Medulla oblongata (tissue), 1 donor: ENCODE measurements at regions not wholly inside any gene's neighbourhood (a gene's known extent, or its start where the extent isn't known, plus 50 kb on each side); places are given as distances from the start of the nearest gene placed in this dataset.

Experiments used
- DNase-seq: peaks from one replicate; pipeline ENCODE4 v3.0.0-alpha.2; 2015; ENCODE audit errors: extremely low spot score

DNA sequence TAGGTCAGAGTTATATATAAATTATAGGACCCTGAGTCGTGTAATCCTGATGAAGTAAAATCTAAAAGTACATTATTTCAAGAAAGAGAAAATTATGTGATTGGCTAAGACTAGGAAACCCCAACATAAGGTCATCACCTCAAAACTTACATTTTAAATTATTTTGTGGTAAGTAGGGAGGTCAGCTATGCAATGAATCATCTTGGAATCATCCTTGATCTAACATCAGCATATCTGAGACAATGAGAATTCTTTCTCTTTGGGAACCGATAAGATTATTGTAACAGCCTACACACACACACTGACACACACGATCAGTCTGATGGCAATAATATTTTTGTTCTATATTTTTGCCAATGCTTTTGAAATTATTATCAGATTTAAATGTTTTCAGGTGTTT, 904.8 kb upstream of the CHAC2 start:
- no peak for DNase-seq

DNA sequence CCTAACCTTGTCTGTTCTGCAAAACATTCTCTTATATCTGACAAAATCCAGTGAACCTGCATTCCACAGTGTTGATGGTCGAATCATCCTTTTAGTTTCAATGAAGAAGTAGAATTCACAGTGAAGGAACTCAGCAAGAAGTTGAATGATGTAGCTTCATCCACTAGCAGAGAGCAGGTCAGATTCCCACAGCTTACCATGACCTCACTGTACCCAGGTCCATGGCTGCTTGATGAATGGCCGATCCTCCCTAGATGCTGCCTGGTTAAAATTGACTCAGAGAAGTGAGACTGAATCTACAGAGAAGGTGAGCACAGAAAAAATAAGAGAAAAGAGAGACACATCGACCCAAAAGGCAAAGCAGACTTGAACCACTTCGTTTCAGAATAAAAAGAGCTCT, 906.0 kb upstream of the CHAC2 start:
- DNase-seq: no peak

DNA sequence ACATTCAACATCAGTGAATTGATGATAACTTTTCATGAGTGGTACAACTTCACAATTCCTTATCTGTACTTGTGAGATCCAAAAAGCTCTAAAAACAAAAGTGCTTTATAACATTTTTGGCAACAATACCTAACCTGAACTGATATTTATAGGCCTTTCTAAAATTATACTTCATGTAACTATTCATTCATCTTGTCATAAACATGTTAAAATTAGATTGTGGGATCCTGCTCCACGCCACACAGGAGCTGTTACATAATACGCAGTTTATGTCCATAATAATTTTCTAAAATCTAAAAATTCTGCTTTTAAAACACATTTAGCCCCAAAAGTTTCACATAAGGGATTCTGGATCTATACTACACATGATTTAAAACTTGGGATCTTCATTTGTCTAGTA, 908.5 kb upstream of the CHAC2 start:
- no peak for DNase-seq

DNA sequence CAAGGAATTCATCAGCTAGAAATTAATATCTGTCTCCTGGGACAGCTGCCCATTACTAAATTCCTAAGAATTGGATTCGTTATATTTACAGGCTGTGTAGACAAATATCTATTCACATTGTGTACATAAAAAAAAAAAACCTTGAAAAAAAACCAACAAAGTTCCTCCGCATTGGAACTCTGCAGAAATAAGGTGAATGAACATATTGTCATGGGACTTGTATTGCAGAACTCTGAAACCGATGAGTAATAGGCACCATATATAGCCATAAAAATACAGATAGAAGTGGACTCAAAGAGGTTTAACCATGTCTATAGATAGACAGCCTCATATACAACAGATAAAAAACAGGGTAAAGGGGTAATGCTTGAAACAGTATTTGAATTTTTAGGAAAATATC, 909.9 kb upstream of the CHAC2 start:
- DNase-seq: no peak

DNA sequence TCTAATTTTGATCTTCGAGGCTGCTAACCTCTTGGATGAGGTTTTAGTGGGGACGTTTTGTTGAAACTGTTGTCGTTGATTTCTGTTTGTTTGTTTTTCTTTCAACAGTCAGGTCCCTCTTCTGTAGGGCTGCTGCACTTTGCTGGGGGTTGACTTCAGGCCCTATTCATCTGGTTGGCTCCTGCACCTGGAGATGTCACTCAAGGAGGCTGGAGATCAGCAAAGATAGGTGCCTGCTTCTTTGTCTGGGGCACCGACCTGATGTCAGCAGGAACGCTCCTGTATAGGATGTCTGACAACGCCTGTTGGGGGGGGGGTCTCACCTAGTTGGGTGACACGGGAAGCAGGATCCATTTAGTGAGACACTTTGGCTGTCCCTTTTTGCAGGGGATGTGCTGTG, 915.6 kb upstream of the CHAC2 start:
- no peak for DNase-seq

DNA sequence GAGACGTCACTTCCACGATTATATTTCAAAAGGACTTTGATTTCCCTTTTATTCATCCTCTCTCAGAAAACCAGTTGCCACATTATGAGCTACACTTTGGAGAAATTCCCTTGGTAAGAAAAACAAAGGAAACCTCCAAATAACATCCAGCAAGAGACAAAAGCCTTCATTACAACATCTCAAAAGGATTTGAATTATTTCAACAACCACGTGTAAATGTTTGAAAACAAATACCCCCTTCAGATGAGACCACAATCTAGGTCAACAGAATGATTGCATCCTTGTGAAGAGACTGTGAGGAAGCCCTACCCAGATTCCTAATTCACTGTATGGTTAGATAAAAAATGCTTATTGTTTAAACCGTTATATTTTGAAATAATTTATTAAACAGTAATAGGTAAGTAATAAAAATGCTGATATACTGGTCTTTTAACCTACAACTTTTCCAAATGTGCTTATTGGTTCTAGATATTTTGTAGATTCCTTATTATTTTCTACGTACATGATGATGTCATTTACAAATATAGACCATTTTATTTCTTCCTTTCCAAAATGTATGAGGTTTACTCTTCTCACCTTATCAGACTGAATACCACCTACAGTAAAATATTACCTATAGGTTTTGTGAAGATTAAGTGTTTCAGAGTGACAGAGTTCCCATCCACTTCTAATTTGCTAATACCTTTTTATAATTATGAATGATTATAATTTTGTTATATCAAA, 922.7 kb upstream of the CHAC2 start:
- no peak for DNase-seq

DNA sequence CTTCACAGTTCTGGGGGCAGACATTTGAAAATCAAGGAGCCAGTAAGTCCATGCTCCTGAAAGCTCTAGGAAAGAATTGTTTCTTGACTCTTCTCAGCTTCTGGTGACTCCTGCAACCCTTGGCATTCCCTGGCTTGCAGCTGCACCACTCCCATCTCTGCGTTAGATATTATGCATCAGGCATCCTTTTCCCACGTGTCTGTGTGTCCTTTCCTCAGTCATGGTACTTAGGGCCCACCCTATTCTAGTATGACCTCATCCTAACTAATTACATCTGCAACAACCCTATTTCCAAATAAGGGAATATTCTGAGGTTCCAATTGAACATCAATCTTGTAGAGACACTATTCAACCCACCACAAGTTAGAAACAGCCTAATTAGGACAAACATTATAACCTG, 931.7 kb upstream of the CHAC2 start:
- no peak for DNase-seq

DNA sequence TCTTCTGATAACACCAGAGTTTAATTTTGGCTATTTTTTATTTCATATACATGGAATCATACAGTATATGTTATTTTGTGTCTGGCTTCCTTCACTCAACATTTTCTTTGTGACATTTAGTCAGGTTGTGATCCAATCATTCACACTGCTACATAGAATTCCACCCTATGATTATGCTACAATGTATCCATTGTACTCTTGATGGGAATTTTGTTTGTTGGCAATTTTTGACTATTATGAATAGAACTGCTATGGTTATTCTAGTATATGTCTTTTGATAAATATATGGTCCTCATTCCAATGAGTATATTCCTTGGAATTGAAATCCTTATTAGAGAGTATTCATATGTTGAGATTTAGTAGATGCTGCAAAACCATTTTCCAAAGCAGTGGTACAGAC, 936.4 kb upstream of the CHAC2 start:
- no peak for DNase-seq

DNA sequence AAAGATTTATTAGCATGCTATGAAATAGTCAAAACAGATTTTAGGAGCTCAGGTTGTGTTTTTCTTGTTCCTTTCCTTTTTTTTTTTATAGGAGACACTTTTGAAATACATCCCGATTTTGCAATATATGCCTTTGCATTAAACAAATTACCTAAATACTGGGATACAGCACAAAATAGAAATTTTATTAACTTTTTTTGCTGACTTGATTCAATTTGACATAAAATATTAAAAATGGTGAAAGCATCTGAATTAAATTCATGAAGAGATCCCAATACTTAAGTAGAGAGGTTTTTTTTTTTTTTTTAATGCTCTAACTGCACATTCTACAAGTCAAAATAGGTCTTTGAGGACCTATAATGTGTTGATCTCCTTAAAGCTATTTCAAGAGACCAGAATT, 939.5 kb upstream of the CHAC2 start:
- no peak for DNase-seq

DNA sequence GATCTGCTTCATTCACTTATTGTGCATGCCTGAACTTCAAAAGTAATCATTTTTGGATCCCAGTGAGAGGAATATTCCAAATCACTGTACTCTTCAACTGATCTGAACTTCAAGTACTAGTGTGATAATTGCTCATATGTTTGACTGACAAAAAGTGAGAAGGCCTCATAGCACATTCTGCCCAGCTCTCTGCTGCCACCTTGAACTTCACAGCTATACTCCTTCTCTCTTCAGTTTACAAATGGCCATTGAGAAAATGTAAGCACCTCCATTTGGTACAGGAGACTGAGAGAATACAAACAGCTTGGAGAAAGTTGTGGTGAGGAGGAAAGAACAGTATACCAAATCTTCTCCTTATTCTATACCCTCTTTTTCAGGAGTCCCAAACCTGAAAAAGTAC, 946.0 kb upstream of the CHAC2 start:
- DNase-seq: no peak

DNA sequence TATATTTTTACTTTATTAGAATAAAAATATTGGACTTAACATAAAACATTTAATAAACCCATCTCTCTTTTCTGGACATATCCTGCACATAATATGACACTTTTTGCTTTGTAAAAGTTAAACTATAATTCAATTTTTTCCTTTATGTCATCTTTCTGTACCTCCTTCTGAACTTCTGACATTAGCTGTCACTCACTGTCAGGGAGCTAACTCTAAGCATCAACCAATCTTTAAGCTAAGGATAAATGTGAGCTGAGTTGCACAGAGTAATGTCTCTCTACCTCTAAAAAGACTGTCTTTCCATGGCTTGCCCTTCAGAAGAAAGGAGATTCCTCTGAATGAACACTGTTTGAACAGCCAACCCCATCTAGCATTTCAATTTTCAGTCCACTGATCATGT, 948.6 kb upstream of the CHAC2 start:
- DNase-seq: no peak

DNA sequence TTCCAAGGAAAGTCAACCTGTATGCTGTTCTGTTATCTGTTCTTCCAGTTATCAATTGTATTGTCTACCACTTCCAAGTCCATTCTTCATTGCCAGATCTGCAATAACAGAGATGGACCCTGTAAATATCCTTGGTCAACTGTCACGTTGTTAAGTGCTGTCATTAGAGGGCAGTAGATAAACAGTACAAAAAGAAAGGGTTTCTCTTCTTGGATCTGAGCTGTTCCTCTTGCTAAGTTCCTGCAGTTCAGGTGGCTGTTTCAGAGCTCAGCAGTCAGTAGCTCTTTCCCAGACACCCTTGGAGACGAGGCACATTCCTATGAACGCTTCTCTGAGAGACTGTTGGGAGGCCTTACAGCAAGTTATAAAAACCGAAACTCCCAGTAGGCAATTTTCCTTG, 957.1 kb upstream of the CHAC2 start:
- peak; percentile 17 for DNase-seq

DNA sequence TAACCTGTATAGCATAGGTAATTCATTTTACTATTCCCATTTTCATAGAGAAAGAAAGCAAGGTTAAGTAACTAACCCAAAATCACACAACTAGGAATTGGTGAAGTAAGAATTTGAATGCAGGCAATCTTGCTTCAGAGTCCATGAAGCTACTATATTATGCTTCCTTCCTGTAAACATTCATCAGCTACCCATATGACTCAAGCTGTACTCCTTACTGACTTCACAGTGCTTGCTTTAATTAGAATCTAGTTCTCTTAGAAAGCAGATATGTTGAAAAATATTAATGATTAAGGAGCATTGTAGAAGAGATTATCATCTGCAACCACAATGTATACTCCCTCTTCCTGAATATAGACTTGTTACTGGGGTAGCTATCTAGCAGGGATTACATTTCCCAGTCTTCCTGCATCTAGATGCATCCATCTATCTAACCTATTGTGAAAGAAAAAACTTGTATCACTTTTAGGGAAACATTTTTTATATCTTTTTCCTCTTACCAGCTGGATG, 961.6 kb upstream of the CHAC2 start:
- no peak for DNase-seq

DNA sequence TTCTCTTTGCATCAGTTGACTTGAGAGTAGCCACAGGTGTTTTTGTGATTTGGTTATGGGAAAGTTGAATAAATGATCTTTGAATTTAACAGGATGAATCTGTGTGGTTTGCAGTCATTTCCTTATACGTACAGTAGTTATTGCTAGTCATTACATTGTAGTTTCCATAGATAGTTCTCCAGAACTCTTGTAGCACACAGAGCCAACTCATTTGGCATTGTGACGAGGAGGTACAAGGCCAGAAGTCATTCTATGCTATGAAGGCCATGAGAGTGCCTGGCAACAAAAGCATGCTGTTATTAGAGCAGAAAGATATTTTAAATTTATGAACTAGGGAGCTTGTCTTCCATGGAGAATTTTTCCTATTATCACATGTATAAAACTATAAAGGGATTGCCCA, 973.0 kb upstream of the CHAC2 start:
- DNase-seq: no peak

DNA sequence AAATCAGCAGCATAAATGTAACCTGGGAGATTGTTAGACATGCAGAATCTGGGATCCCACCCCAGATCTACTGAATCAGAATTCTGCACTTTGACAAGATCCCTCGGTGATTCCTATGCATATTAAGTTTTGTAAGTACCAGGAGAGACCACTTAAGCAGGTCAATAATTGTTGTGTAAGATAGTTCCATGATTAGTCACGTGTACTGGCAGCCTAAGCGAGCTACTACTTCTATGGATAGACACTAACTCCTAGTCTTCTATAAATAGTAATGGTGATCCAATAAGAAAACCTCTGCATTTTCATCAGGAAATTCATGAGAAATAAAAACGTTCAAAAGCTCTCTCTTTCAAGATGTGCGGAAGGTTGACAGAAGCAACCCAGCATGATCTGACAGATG, 988.2 kb upstream of the CHAC2 start:
- no peak for DNase-seq

DNA sequence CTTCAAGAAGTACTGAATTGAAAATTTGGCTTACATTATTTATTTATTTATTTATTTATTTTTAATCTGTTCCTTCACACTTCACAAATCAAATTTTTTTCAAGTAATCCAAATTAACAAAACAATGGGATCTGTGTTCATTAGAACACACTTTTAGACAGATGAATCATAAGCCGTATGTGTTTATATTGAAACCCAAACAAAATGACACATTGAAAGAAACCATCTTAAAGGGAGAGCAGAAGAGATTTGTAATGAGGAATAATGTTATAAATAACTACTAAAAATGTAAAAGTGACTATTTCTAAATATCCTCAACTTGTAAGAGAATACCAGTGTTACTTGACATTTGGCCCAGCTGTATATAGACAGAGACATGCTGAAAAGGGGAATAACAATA, 991.0 kb upstream of the CHAC2 start:
- DNase-seq: no peak

DNA sequence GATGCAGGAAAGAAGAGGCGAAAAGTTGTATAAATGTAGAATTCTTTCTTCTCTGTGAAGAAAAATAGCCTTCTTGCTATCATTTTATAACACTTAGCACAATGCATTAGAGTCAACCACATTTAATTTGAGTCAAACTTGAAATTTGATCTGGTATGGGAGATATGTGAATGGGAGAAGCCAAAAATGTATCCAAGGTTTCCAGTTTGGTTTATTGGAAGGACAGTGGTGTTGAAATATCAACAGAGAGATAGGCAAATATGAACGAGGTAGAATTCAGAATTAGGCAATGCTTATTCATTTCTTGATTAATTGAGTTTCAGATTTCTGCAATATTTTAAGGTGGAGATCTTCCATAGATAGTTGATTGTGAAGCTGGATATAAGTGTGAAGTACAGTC, 991.9 kb upstream of the CHAC2 start:
- DNase-seq: no peak

DNA sequence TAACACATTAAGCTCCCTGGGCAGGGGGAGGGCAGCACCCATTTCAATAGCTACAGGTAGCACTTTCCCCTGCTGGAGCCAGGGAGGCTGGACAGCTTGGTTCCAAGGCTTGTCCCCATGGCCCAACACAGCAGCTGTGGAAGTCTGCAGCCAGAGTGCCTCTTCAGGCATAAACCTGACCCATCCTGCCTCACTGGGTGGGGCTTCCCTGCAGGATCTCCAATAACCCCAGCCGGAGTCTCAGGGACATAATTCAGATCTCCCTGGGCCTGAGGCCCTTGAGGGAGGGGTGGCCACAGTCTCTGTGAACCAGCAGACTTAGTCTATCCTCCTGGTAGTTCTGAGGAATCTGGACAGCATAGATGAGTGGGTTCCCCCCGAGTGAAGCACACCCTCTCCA, 1001.9 kb upstream of the CHAC2 start:
- DNase-seq: no peak

DNA sequence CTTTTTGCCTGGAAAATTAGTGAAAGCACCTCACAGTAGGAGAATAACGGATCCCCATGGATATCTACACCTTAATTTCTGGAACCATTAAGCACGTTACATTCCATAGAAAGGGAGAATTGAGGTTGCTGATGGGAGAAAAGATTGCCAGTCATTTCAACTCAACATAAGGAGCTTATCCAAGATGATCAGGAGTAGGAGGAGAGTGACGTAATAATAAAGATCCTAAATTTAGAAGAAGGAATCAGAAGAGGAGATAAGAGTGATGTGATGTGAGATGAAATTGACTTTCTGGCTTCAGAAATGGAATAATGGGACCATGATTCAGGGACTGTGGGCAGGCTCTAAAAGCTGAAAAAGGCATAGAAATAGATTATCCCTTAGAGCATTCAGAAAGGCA, 1017.8 kb upstream of the CHAC2 start:
- no peak for DNase-seq

DNA sequence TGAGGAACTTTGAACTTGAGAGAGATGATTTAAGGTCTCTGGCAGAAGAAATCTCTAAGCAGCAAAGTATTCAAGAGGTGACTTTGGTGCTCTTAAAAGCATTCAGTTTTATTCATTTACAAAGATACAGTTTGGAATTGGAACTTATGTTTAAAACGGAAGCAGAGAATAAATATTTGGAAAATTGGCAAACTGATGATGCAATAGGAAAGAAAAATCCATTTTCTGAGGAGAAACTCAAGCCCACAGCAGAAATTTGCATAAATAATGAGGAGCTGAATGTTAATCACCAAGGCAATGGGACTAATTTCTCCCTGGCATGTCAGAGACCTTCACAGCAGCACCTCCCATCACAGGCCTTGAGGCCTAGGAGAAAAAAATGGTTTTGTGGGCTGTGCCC, 1022.5 kb upstream of the CHAC2 start:
- no peak for DNase-seq

DNA sequence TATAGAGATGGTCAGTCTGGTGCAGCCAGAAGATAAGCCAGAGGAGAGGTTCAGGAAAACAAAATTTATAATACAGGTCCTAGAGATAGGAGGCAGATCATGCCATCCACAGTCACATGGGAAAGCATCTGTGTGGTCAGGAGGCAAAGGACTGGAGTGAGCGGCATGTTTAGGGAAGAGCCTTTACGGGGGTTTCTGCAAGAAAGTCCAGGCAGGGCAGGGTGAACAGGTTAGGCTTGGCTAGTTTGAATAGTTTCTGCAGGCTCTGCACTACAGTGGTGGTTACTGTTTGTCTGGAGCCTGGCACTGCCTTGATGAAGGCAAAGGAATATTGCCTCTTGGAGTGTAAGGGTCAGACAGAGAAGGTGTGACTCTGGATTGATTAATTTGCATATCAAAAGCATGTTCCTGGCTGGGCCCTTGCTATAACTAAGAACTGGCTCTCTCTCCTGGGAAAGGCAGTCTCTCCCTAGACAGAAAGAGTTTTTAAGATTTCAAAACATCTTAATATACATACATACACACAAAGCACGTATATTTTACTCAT, 1034.7 kb upstream of the CHAC2 start:
- DNase-seq: no peak

DNA sequence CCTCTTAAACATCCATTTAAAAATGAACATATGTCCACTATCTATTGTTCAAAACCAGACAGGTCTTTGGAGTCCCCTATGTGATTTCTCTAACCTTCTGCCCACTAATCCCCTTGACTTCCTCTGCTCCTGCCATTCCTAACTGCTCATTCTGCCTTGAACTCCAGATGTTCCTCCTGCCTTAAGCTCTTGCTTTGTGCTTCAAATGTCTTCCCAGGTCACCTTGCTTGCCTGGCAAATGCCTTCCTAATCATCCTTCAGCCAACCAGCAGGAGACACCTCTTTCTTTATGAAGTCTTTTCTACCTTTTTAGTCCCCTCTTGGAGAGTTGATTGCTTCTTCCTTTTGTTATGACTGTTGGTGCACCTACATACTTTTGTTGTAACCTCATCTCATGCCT, 1043.0 kb upstream of the CHAC2 start:
- DNase-seq: no peak

DNA sequence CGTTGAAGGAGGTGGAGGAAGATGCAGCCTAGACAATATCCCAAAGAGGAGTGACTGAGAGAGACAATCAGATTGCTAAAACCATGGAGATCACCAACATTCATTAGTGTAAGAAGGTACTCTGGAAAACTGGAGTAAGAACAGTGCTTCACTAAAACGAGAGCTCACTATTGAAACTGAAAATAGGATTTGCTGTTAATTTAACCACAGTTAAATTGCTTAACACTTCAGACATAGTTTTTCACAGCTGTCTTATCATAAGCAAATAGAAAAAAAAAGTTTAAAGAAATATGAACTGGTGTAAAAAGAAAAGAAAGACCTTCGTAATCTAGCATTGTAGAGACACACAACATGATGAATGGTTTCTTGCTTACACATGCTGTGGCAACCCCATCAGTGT, 1049.8 kb upstream of the CHAC2 start:
- DNase-seq: no peak
